GM12891 (cell line): ENCODE measurements at regions not wholly inside any gene's neighbourhood (a gene's known extent, or its start where the extent isn't known, plus 50 kb on each side); places are given as distances from the start of the nearest gene placed in this dataset.
"Not testable (repeated sequence)": the region's sequence is repeated elsewhere in the genome, so short reads cannot be mapped to it uniquely, and the experiment has no call there.

Experiments
- DNase-seq: peaks from one replicate; pipeline ENCODE4 v3.0.0; 2011; ENCODE audit warnings: low spot score; ENCODE audit not compliant: insufficient read length
- FAIRE-seq: peaks from 2 replicates; lab custom pipeline; 2011; peaks lifted over from hg19 to GRCh38; lab: Jason Lieb, UNC
- PAX5 ChIP-seq: IDR thresholded peaks from 2 replicates; pipeline ENCODE4 v1.6.1; 2011; ENCODE audit warnings: low read length, moderate library complexity, mild to moderate bottlenecking; ENCODE audit not compliant: insufficient read depth, severe bottlenecking
- POLR2A ChIP-seq: IDR thresholded peaks from 2 replicates; pipeline ENCODE4 v1.6.1; 2011; ENCODE audit warnings: low read depth, low read length, control low read depth
- POLR2AphosphoS5 ChIP-seq: IDR thresholded peaks from 2 replicates; pipeline ENCODE4 v1.6.1; 2011; ENCODE audit warnings: low read depth, low read length, control low read depth
- POU2F2 ChIP-seq: IDR thresholded peaks from 2 replicates; pipeline ENCODE4 v1.6.1; 2011; ENCODE audit warnings: low read depth, mild to moderate bottlenecking, control low read depth, low read length, moderate library complexity
- SPI1 ChIP-seq: IDR thresholded peaks from 2 replicates; pipeline ENCODE4 v1.6.1; 2011; ENCODE audit warnings: low read depth, low read length, control low read depth
- TAF1 ChIP-seq: IDR thresholded peaks from 2 replicates; pipeline ENCODE4 v1.6.1; 2011; ENCODE audit warnings: low read depth, low read length, control low read depth

GRCh38 chr15:37394402-37395099 lies 294.2 kb upstream of the MEIS2 start:
- TF ChIP-seq TAF1, result no peak
- no peak for TF ChIP-seq PAX5
- no peak for TF ChIP-seq POU2F2
- TF ChIP-seq SPI1, result no peak
- no peak for TF ChIP-seq POLR2A
- TF ChIP-seq POLR2AphosphoS5, result no peak
- no peak for FAIRE-seq
- DNase-seq, result no peak

- TF ChIP-seq PAX5, result no peak
- TF ChIP-seq TAF1, result no peak
- TF ChIP-seq POLR2A, result no peak
- no peak for TF ChIP-seq POLR2AphosphoS5
- TF ChIP-seq SPI1, result no peak
- TF ChIP-seq POU2F2, result no peak
- DNase-seq, result no peak
- FAIRE-seq, result no peak
Observed at GRCh38 chr15:37395100-37395468, 294.7 kb upstream of the MEIS2 start.

GRCh38 chr15:37397266-37398022 lies 297.1 kb upstream of the MEIS2 start:
- TF ChIP-seq PAX5 (no peak), POLR2A (no peak), POU2F2 (no peak), POLR2AphosphoS5 (no peak), TAF1 (no peak), SPI1 (no peak)
- DNase-seq (no peak), FAIRE-seq (no peak)

GRCh38 chr15:37416103-37416502 lies 315.8 kb upstream of the MEIS2 start:
- DNase-seq (no peak), FAIRE-seq (no peak)
- TF ChIP-seq POLR2A, result no peak
- TF ChIP-seq TAF1, result no peak
- TF ChIP-seq PAX5, result no peak
- TF ChIP-seq SPI1, result no peak
- TF ChIP-seq POLR2AphosphoS5, result no peak
- TF ChIP-seq POU2F2, result no peak

- DNase-seq (no peak), FAIRE-seq (no peak)
- TF ChIP-seq SPI1 (no peak), POLR2A (no peak), TAF1 (no peak), PAX5 (no peak), POLR2AphosphoS5 (no peak), POU2F2 (no peak)
Observed at GRCh38 chr15:37425541-37425940, 325.2 kb upstream of the MEIS2 start.

GRCh38 chr15:37427393-37427792 lies 327.0 kb upstream of the MEIS2 start:
- not testable (repeated sequence) for DNase-seq, FAIRE-seq

GRCh38 chr15:37446921-37447320 lies 346.6 kb upstream of the MEIS2 start:
- DNase-seq (no peak), FAIRE-seq (no peak)
- TF ChIP-seq POU2F2, result no peak
- TF ChIP-seq SPI1, result no peak
- TF ChIP-seq TAF1, result no peak
- no peak for TF ChIP-seq POLR2A
- TF ChIP-seq PAX5, result no peak
- no peak for TF ChIP-seq POLR2AphosphoS5

GRCh38 chr15:37452498-37452897 lies 352.1 kb upstream of the MEIS2 start:
- no peak for TF ChIP-seq SPI1
- no peak for TF ChIP-seq PAX5
- TF ChIP-seq TAF1, result no peak
- TF ChIP-seq POLR2A, result no peak
- no peak for TF ChIP-seq POLR2AphosphoS5
- TF ChIP-seq POU2F2, result no peak
- FAIRE-seq, result no peak
- DNase-seq, result no peak

GRCh38 chr15:37480482-37480881 lies 380.1 kb upstream of the MEIS2 start:
- DNase-seq, result no peak
- TF ChIP-seq PAX5 (no peak), SPI1 (no peak), TAF1 (no peak), POU2F2 (no peak)
- FAIRE-seq, result no peak

GRCh38 chr15:37481126-37481525 lies 380.8 kb upstream of the MEIS2 start:
- no peak for TF ChIP-seq POLR2A
- no peak for TF ChIP-seq POLR2AphosphoS5
- TF ChIP-seq TAF1, result no peak
- no peak for TF ChIP-seq POU2F2
- TF ChIP-seq SPI1, result no peak
- no peak for TF ChIP-seq PAX5
- no peak for FAIRE-seq
- DNase-seq, result no peak
